Vagina (tissue), 2 donors: ENCODE measurements at regions not wholly inside any gene's neighbourhood (a gene's known extent, or its start where the extent isn't known, plus 50 kb on each side); places are given as distances from the start of the nearest gene placed in this dataset.

Experiments
- CTCF ChIP-seq, 3 experiments: fragments of 450-650 bp in 2 of 3; fragments of 200-600 bp in 1 of 3; sonication (generic) in 1 of 3; IDR thresholded peaks; one replicate each; pipeline ENCODE4 v1.5.1; 2017 to 2019; ENCODE audit warnings: antibody characterized with exemption in 3 of 3, mild to moderate bottlenecking in 2 of 3, moderate library complexity in 2 of 3
- POLR2A ChIP-seq, 2 donors: fragments of 450-650 bp; IDR thresholded peaks; one replicate each; pipeline ENCODE4 v1.6.1; 2017; ENCODE audit warnings: antibody characterized with exemption in 2 of 2, mild to moderate bottlenecking in 2 of 2, moderate library complexity in 2 of 2
- POLR2AphosphoS5 ChIP-seq, 2 donors: sonication (generic); formaldehyde crosslinking; IDR thresholded peaks; one replicate each; pipeline ENCODE4 v1.9.0; 2017; ENCODE audit warnings: antibody characterized with exemption in 2 of 2, mild to moderate bottlenecking in 2 of 2, low read depth in 1 of 2; ENCODE audit not compliant: insufficient read depth in 1 of 2

- no peak for TF ChIP-seq CTCF (IDR thresholded peaks at IDR 0.05)
- no peak for TF ChIP-seq POLR2A (IDR thresholded peaks at IDR 0.05)
- TF ChIP-seq POLR2AphosphoS5 (IDR thresholded peaks at IDR 0.05; ENCODE audit: insufficient read depth in 1 of 2, low read depth in 1 of 2): no peak
Measured at GRCh38 chr2:35080231-35080910, 1275.2 kb upstream of the CRIM1 start.
